Stomach smooth muscle (tissue), 2 donors: ENCODE measurements at regions not wholly inside any gene's neighbourhood (a gene's known extent, or its start where the extent isn't known, plus 50 kb on each side); places are given as distances from the start of the nearest gene placed in this dataset.

Experiments used
- H3K27ac ChIP-seq: one replicate; pipeline ENCODE4 v1.7.0; 2013; ENCODE audit warnings: mild to moderate bottlenecking, low read length, inconsistent platforms
- H3K27me3 ChIP-seq, 2 donors: one replicate each; pipeline ENCODE4 v1.7.0; 2013; ENCODE audit warnings: low read length in 2 of 2; ENCODE audit not compliant: insufficient read depth in 2 of 2, control insufficient read depth in 1 of 2
- H3K36me3 ChIP-seq, 2 donors: one replicate each; pipeline ENCODE4 v1.7.0; 2013; ENCODE audit warnings: low read length in 2 of 2; ENCODE audit not compliant: control insufficient read depth in 2 of 2, insufficient read depth in 2 of 2
- H3K4me1 ChIP-seq: one replicate; pipeline ENCODE4 v1.7.0; 2013; ENCODE audit warnings: low read length; ENCODE audit not compliant: control insufficient read depth, insufficient read depth
- H3K4me3 ChIP-seq, 2 donors: one replicate each; pipeline ENCODE4 v1.7.0; 2013; ENCODE audit warnings: low read length in 2 of 2
- H3K9ac ChIP-seq, 2 donors: one replicate each; pipeline ENCODE4 v1.7.0; 2013; ENCODE audit warnings: low read length in 2 of 2, mild to moderate bottlenecking in 1 of 2
- H3K9me3 ChIP-seq, 2 donors: one replicate each; pipeline ENCODE4 v1.7.0; 2013; ENCODE audit warnings: low read length in 2 of 2; ENCODE audit not compliant: control insufficient read depth in 2 of 2
- donor health status: healthy.
- donor health status: Pancreatic carcinoma.

DNA sequence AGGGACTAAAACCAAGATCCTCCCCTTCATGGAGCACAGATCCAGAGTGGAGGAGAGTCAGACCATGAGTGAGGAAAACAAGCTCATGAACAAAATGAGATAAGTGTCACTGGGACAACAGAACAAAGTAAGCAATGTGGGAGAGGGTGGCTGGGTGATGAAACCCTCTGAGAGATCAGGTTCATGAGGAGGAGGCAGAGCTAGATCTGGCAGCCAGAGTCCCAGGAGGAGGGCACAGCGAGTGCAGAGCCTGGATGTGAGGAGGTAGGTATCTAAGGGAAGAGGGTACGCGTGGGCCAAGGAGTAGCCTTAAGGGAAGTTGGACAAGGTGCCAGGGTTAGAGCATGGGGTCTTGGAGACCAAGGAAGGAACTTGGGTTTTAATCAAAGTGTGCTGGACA, 1311.9 kb downstream of the UQCRFS1 start:
- Histone ChIP-seq H3K9ac (no peak overlapping the region), H3K27me3 (no peaks in the 10 kb centered on the region), H3K27ac (no peak overlapping the region), H3K9me3 (no peaks in the 10 kb centered on the region), H3K4me3 (no peak overlapping the region), H3K4me1 (no peaks in the 10 kb centered on the region), H3K36me3 (no peaks in the 10 kb centered on the region)

GRCh38 chr19:27896091-27896490, 1316.9 kb downstream of the UQCRFS1 start:
- peaks cover 0 to 2% of the 10 kb centered on the region in 2 donors for H3K9me3 ChIP-seq
- H3K4me1 ChIP-seq, result no peaks in the 10 kb centered on the region
- no peak overlapping the region for H3K9ac ChIP-seq
- H3K36me3 ChIP-seq, result no peaks in the 10 kb centered on the region
- no peak overlapping the region for H3K4me3 ChIP-seq
- H3K27ac ChIP-seq, result no peak overlapping the region
- no peaks in the 10 kb centered on the region for H3K27me3 ChIP-seq

DNA sequence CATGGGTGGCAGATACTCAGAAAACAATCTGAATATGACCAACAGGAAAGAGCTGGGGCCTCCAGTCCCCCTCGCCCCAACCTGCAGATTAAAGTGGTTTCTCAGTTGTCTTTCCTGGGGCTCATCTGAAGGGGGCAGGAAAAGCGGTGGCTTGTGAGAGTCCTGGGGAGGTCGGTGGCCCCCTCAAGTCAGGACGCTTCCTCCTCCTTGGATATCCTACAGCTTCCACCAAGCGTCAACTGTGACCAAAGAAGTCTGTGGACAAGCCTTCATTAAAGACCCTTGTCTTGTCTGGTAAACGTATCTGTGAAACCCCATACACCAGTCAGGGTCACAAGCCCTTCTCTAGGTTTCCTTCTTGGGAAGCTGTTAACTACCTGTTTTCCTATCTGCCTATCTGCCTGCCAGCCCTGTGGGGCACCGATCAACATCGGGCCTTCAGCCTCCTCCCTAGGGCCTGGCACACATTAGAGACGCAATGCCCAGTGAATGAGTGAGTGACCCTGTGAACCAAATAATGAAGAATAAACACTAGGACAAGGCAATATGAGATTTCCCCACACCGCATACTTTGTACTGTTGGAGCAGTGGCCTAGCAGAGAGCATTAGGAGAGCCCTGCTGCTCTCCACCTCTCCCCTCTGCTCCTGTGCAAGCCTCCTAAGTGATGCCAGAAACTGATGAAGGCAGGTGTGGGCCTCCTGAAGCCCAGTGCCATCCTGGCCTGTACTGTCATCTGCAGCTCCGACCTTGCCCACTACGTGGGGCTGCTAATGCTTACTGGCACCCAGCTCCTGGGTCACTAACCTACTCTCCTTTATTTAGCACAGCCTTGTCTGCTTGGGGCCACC, 1317.8 kb downstream of the UQCRFS1 start:
- Histone ChIP-seq H3K9me3 (peaks cover 0 to 4% of the 10 kb centered on the region in 2 donors), H3K27ac (no peak overlapping the region), H3K4me3 (no peak overlapping the region), H3K27me3 (peaks cover 0 to under 1% of the 10 kb centered on the region in 2 donors), H3K36me3 (no peaks in the 10 kb centered on the region), H3K9ac (no peak overlapping the region), H3K4me1 (no peaks in the 10 kb centered on the region)

DNA sequence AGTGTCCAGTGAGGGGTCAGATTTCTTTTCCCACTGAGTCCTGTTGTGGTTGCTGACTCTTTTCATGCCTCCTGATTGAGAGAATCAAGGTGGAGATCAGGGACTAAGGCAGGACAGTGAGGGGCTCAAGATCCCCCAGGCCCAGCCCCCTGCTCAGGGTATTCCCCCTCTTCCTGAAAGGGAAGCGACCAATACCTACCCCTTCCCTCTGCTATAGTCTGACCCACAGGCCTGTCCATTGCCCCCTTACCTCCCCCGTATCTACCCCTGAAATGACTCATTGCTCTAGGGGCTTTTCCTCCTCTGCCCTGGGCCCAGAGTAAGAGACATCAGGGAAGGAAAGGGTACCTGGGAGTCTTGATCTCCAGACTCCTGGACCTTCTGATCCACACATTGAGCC, 1320.5 kb downstream of the UQCRFS1 start:
- no peak overlapping the region for H3K9ac ChIP-seq
- peaks cover 0 to 4% of the 10 kb centered on the region in 2 donors for H3K9me3 ChIP-seq
- H3K36me3 ChIP-seq, result no peaks in the 10 kb centered on the region
- no peak overlapping the region for H3K4me3 ChIP-seq
- H3K27me3 ChIP-seq, result peaks cover 0 to 2% of the 10 kb centered on the region in 2 donors
- no peaks in the 10 kb centered on the region for H3K4me1 ChIP-seq
- H3K27ac ChIP-seq, result no peak overlapping the region

DNA sequence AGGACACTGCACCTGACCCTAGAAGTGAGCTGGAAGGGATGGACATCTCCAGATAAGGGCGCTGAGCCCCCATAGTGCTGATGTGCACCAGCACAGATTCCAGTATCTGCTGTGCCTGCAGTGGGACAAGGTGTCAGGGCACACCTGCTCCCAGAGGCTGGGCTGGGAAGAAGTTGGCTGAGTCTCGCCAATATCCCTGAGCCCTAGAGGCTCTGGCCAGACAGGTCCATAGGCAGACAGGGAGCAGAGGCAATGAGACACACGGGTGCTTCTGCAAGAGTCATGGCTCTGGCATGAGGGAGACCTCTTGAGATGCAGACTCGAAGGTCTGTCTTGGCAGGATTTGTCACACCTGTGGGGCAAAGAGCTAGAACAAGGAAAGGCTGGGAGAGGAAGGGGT, 1321.5 kb downstream of the UQCRFS1 start:
- Histone ChIP-seq H3K9me3 (peaks cover 0 to 4% of the 10 kb centered on the region in 2 donors), H3K4me1 (no peaks in the 10 kb centered on the region), H3K27ac (no peak overlapping the region), H3K27me3 (peaks cover 0 to 2% of the 10 kb centered on the region in 2 donors), H3K36me3 (no peaks in the 10 kb centered on the region), H3K4me3 (no peak overlapping the region), H3K9ac (no peak overlapping the region)

DNA sequence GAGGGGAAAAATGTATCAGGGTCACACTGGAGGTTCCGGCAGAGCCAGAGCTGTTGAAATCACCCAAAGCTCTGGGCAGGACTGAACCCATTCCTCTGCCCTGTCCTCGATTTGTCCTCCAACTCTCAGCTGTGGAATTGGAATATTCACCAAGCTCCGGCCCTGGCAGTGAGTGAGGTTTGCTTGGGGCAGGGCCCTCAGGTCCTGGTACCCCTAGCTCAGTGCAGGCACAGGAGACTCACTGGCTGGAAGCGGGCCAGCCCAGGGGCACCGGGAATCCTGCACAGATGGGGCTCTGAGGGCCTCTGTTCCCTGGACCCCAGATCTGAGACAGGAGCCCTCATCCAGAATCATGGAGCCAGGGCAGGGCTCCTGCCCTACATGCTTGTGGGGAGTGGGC, 1322.3 kb downstream of the UQCRFS1 start:
- Histone ChIP-seq H3K27ac (no peak overlapping the region), H3K4me1 (no peaks in the 10 kb centered on the region), H3K27me3 (peaks cover 0 to 2% of the 10 kb centered on the region in 2 donors), H3K4me3 (no peak overlapping the region), H3K36me3 (no peaks in the 10 kb centered on the region), H3K9ac (no peak overlapping the region), H3K9me3 (peaks cover 0 to 4% of the 10 kb centered on the region in 2 donors)

DNA sequence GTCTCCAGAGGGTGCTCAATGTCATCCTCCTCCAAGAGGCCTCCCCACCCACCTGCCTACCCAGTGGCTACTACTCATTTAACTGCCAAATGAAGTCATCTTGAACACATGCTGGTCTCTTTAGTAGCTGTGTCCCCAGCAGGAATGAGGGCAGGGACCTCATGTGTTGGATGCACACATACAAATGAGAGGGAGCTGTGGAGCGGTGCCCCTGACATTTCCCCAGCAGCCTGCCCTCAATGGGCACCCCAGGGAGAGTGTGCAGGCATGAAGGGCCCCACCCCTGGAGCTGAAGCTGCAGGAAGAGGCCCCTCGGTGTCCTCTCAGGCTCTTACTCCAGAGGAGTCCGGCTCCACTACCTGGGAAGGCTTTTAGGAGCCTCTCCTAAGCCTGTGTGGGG, 1322.7 kb downstream of the UQCRFS1 start:
- no peak overlapping the region for H3K9ac ChIP-seq
- no peak overlapping the region for H3K27ac ChIP-seq
- no peaks in the 10 kb centered on the region for H3K36me3 ChIP-seq
- H3K9me3 ChIP-seq, result peaks cover 0 to 4% of the 10 kb centered on the region in 2 donors
- no peaks in the 10 kb centered on the region for H3K4me1 ChIP-seq
- H3K4me3 ChIP-seq, result no peak overlapping the region
- peaks cover 0 to 2% of the 10 kb centered on the region in 2 donors for H3K27me3 ChIP-seq

GRCh38 chr19:27889156-27889555, 1323.8 kb downstream of the UQCRFS1 start:
- Histone ChIP-seq H3K4me3 (no peak overlapping the region), H3K9me3 (peaks cover 0 to 4% of the 10 kb centered on the region in 2 donors), H3K4me1 (no peaks in the 10 kb centered on the region), H3K27ac (no peak overlapping the region), H3K9ac (no peak overlapping the region), H3K36me3 (no peaks in the 10 kb centered on the region), H3K27me3 (peaks cover 0 to 2% of the 10 kb centered on the region in 2 donors)

DNA sequence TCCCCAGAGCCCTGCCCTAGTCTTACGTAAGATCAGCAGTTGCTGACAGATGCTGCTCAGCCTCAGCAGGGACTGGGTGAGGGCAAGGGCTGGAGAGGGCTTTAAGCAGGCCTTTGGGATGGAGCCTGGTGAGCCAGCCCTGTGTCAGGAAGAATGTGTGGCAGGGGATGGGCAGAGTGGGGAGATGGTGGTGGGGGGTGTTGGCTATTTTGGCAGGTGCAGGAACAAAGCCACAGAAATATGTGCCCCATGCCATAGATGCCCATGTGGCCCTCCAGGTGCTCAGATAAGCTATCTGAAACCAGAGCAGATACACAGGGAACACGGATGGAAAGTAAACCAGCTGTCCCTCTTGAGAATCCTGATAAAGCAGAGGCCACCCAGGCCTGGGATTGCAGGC, 1325.0 kb downstream of the UQCRFS1 start:
- Histone ChIP-seq H3K4me1 (no peaks in the 10 kb centered on the region), H3K27me3 (peaks cover 0 to 2% of the 10 kb centered on the region in 2 donors), H3K27ac (no peak overlapping the region), H3K9me3 (peaks cover 0 to 4% of the 10 kb centered on the region in 2 donors), H3K36me3 (no peaks in the 10 kb centered on the region), H3K4me3 (no peak overlapping the region), H3K9ac (no peak overlapping the region)

- no peak overlapping the region for H3K27ac ChIP-seq
- no peaks in the 10 kb centered on the region for H3K9me3 ChIP-seq
- no peak overlapping the region for H3K9ac ChIP-seq
- H3K36me3 ChIP-seq, result no peaks in the 10 kb centered on the region
- peaks cover 0 to 2% of the 10 kb centered on the region in 2 donors for H3K27me3 ChIP-seq
- no peaks in the 10 kb centered on the region for H3K4me1 ChIP-seq
- no peak overlapping the region for H3K4me3 ChIP-seq
Measured at GRCh38 chr19:27885359-27885758, 1327.6 kb downstream of the UQCRFS1 start.

GRCh38 chr19:27884376-27884775, 1328.6 kb downstream of the UQCRFS1 start:
- Histone ChIP-seq H3K36me3 (no peaks in the 10 kb centered on the region), H3K27me3 (no peaks in the 10 kb centered on the region), H3K27ac (no peak overlapping the region), H3K4me1 (no peaks in the 10 kb centered on the region), H3K9me3 (peaks cover 0 to 3% of the 10 kb centered on the region in 2 donors), H3K4me3 (no peak overlapping the region), H3K9ac (no peak overlapping the region)
